NT2/D1 (cell line): ENCODE measurements at regions not wholly inside any gene's neighbourhood (a gene's known extent, or its start where the extent isn't known, plus 50 kb on each side); places are given as distances from the start of the nearest gene placed in this dataset.

Experiments used
- DNase-seq: peaks from one replicate; pipeline ENCODE4 v3.0.0-alpha.2; 2011; ENCODE audit warnings: low read depth, low spot score
- H3K27me3 ChIP-seq: 2 replicates; pipeline ENCODE4 v1.6.0; 2011; ENCODE audit warnings: mild to moderate bottlenecking; ENCODE audit not compliant: insufficient read length, insufficient read depth
- H3K36me3 ChIP-seq: 2 replicates; pipeline ENCODE4 v1.6.1; 2011; ENCODE audit warnings: mild to moderate bottlenecking, low read length, mixed read lengths; ENCODE audit not compliant: insufficient read depth, insufficient read length
- H3K4me1 ChIP-seq: 2 replicates; pipeline ENCODE4 v1.5.1; 2011; ENCODE audit not compliant: insufficient read depth, insufficient read length
- H3K4me3 ChIP-seq: 2 replicates; pipeline ENCODE4 v1.5.1; 2011; ENCODE audit warnings: low read depth; ENCODE audit not compliant: insufficient read length
- H3K9ac ChIP-seq: 2 replicates; pipeline ENCODE4 v1.6.0; 2011; ENCODE audit warnings: low read depth; ENCODE audit not compliant: insufficient read length
- H3K9me3 ChIP-seq: 2 replicates; pipeline ENCODE4 v1.5.1; 2011; ENCODE audit warnings: mild to moderate bottlenecking, low read length; ENCODE audit not compliant: insufficient read depth
- SUZ12 ChIP-seq: IDR thresholded peaks from 2 replicates; pipeline ENCODE4 v1.6.1; 2011; ENCODE audit not compliant: insufficient read length, insufficient read depth; ENCODE audit errors: extremely low read depth
- YY1 ChIP-seq: IDR thresholded peaks from 2 replicates; pipeline ENCODE4 v1.6.1; 2011; ENCODE audit not compliant: insufficient read length, insufficient read depth
- ZNF274 ChIP-seq: IDR thresholded peaks from 2 replicates; pipeline ENCODE4 v1.6.1; 2011; ENCODE audit warnings: mild to moderate bottlenecking, low read depth, low read length

GRCh38 chr7:93747019-93747418 lies 143.5 kb downstream of the TFPI2 start:
- H3K9me3 ChIP-seq = peaks cover 8% of the 10 kb centered on the region; the same call in 1 of the 2 replicates
- no peaks in the 10 kb centered on the region for H3K36me3 ChIP-seq
- no peaks in the 10 kb centered on the region for H3K27me3 ChIP-seq
- H3K4me3 ChIP-seq = no peak overlapping the region
- TF ChIP-seq SUZ12 = no peak
- no peak for TF ChIP-seq ZNF274
- TF ChIP-seq YY1 = no peak
- H3K9ac ChIP-seq = no peak overlapping the region
- DNase-seq = no peak
- no peaks in the 10 kb centered on the region for H3K4me1 ChIP-seq

GRCh38 chr7:93739424-93739823 lies 151.1 kb downstream of the TFPI2 start:
- Histone ChIP-seq H3K4me3 (no peak overlapping the region), H3K9me3 (no peaks in the 10 kb centered on the region), H3K27me3 (no peaks in the 10 kb centered on the region), H3K4me1 (no peaks in the 10 kb centered on the region), H3K9ac (no peak overlapping the region), H3K36me3 (no peaks in the 10 kb centered on the region)
- no peak for DNase-seq
- TF ChIP-seq ZNF274 (no peak), SUZ12 (no peak), YY1 (no peak)

DNA sequence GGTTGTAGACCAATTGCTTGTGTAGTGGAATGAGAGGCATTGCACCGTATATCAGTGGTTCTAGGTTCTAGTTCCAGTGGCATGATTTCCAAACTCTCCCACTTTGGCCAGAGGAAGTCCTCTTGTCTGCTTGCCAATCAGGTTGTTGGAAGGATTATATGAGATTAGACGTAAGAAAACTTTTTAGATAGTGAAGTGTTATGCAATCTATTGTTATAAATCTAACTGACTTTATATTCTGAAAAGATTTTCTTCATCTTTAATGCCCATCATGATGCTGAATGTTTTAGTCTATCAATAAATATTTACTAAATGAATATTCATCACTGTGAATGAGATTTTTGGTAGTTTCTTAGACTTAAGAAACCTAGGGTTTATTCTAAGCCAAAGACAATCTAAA lies 152.6 kb downstream of the TFPI2 start:
- DNase-seq = no peak
- no peaks in the 10 kb centered on the region for H3K27me3 ChIP-seq
- no peak for TF ChIP-seq YY1
- TF ChIP-seq SUZ12 = no peak
- no peak for TF ChIP-seq ZNF274

DNA sequence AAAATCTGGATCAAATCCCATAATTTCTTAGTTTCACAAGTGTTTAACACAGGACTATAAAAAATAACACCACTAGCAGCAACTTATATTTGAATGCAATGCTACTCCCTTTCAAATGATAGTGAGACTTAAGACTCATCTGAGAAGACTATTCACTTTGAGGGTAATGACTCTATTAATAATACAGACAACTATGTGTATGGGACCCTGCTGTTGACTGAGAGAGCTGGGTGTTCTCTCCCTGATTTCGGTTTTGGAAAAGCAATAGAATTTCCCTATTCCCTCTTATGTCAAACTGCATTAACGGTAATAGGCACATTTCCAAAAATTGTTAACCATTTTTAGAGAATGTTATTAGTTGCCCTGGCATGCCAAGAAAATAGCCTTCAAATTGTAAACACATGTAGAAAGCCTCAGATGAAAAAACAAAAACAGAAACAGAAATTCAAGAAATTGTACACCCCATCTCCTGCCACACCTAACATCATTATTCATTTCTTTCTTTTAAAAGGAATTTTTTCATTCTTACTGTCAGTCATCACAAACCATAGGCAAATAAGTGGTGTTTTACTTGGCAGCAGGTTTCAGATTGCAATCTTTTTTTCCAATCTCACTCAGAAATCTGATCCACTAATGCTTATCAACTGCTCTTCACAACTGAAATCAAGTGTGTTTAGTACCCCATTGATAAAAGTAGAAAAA lies 153.7 kb downstream of the TFPI2 start:
- Histone ChIP-seq H3K9me3 (no peaks in the 10 kb centered on the region), H3K4me3 (no peak overlapping the region), H3K9ac (no peak overlapping the region), H3K27me3 (no peaks in the 10 kb centered on the region), H3K36me3 (no peaks in the 10 kb centered on the region), H3K4me1 (no peaks in the 10 kb centered on the region)
- no peak for TF ChIP-seq SUZ12
- no peak for TF ChIP-seq YY1
- TF ChIP-seq ZNF274 = no peak
- no peak for DNase-seq

More for the DNA sequence above, 152.6 kb downstream of the TFPI2 start:
- Histone ChIP-seq H3K9ac (no peak overlapping the region), H3K9me3 (no peaks in the 10 kb centered on the region), H3K4me1 (no peaks in the 10 kb centered on the region), H3K4me3 (no peak overlapping the region), H3K36me3 (no peaks in the 10 kb centered on the region)

- H3K9me3 ChIP-seq = no peaks in the 10 kb centered on the region
- no peak for DNase-seq
- H3K9ac ChIP-seq = no peak overlapping the region
- no peak for TF ChIP-seq ZNF274
- no peak for TF ChIP-seq SUZ12
- TF ChIP-seq YY1 = no peak
- H3K4me3 ChIP-seq = no peak overlapping the region
- no peaks in the 10 kb centered on the region for H3K27me3 ChIP-seq
- no peaks in the 10 kb centered on the region for H3K4me1 ChIP-seq
- H3K36me3 ChIP-seq = no peaks in the 10 kb centered on the region
Observed at GRCh38 chr7:93728292-93728691, 153.8 kb upstream of the CALCR start.

GRCh38 chr7:93725954-93726353 lies 151.4 kb upstream of the CALCR start:
- no peak overlapping the region for H3K4me3 ChIP-seq
- no peaks in the 10 kb centered on the region for H3K36me3 ChIP-seq
- H3K9me3 ChIP-seq = no peaks in the 10 kb centered on the region
- DNase-seq = no peak
- no peak overlapping the region for H3K9ac ChIP-seq
- no peak for TF ChIP-seq ZNF274
- no peak for TF ChIP-seq SUZ12
- TF ChIP-seq YY1 = no peak
- no peaks in the 10 kb centered on the region for H3K4me1 ChIP-seq
- H3K27me3 ChIP-seq = no peaks in the 10 kb centered on the region

GRCh38 chr7:93723424-93724124 lies 149.1 kb upstream of the CALCR start:
- no peak for DNase-seq
- no peaks in the 10 kb centered on the region for H3K4me1 ChIP-seq
- H3K4me3 ChIP-seq = no peak overlapping the region
- H3K27me3 ChIP-seq = no peaks in the 10 kb centered on the region
- TF ChIP-seq ZNF274 (no peak), YY1 (no peak), SUZ12 (no peak)
- H3K9me3 ChIP-seq = no peaks in the 10 kb centered on the region
- no peak overlapping the region for H3K9ac ChIP-seq
- H3K36me3 ChIP-seq = no peaks in the 10 kb centered on the region

- no peaks in the 10 kb centered on the region for H3K4me1 ChIP-seq
- TF ChIP-seq YY1 (no peak), ZNF274 (no peak), SUZ12 (no peak)
- H3K27me3 ChIP-seq = no peaks in the 10 kb centered on the region
- no peaks in the 10 kb centered on the region for H3K36me3 ChIP-seq
- H3K9me3 ChIP-seq = no peaks in the 10 kb centered on the region
- DNase-seq = no peak
- no peak overlapping the region for H3K9ac ChIP-seq
- no peak overlapping the region for H3K4me3 ChIP-seq
Observed at GRCh38 chr7:93720106-93720505, 145.6 kb upstream of the CALCR start.
